ENCODE measurements at regions not wholly inside any gene's neighbourhood (a gene's known extent, or its start where the extent isn't known, plus 50 kb on each side); places are given as distances from the start of the nearest gene placed in this dataset.

DNA sequence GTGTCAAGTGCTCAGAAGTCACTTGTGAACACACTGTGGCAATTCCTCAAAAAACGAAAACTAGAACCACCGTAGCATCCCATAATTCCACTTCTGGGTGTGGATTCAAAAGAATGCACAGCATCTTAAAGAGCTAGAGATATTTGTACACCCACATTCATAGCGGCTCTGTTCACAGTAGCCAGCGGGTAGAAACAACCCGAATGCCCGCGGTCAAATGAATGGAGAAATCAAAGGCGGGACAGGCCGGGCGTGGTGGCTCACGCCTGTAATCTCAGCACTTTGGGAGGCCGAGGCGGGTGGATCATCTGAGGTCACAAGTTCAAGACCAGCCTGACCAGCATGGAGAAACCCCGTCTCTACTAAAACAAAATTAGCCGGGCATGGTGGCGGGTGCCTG lies 337.5 kb downstream of the SEC14L1 start:
- intact Hi-C loops (cut with DNase I, micrococcal nuclease): no loop called here
- DNase-seq (no peak), ATAC-seq (no peak)

DNA sequence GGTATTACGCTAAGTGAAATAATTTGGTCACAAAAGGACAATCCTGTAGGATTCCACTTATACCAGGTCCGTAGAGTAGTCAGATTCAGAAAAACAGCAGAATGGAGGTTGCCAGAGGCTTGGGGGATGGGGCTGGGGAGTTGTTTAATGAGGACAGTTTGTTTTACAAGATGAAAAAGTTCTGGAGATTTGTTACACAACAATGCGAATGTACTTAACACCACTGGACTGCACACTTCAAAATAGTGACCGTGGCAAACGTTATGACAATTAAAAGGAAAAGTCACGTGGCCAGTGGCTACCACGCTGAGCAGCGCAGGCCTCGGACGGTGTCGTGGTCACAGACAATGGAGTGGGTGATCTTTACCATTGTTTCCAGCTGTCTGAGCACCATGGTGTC lies 338.1 kb downstream of the SEC14L1 start:
- intact Hi-C loops (cut with DNase I, micrococcal nuclease): no loop called here
- ATAC-seq (no peak), DNase-seq (no peak)

DNA sequence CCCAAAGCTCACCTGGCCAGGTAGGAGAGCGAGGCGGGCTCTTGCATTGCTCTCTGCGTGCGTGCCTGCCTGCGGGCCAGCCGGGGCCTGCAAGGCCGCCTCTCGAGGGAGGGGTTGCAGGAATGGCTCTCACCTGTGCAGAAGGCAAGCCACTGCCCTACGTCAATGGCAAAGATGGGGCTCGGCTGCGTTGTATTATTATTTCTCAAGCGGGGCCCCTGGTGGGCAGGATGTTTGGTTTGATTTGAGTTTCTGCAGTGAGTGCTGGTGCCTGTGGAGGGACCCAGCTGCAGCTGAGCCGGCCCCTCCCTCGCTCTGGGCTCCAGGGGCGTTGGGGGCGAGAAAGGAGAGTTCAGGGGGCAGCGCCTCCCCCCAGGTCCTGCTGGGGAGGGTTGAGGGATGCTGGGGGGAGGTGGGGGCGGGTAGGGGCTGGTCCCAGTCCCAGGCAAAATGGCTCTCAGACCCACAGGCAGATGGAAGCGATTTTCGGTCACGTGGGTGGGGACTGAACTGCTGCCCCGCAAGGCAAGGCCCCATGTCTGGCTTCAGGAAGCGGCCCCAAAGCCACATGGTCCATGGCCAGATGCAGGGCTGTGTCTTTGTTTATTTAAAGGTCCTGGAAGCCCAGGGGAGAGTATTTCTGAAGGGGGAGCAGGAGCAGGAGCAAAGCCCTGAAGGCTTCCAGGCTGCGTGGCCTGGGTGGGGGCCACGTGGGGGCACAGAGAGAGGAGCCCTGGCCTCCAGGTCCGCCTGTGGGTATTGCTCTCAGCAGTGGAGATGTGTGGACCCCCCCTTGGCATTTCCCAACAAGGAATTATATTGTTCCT lies 338.8 kb downstream of the SEC14L1 start:
- no peak for ATAC-seq
- DNase-seq: peak in 1 of 2 donors; percentile 53
- intact Hi-C loops (cut with DNase I, micrococcal nuclease): no loop called here

GRCh38 chr17:77480199-77480508 lies 339.4 kb downstream of the SEC14L1 start:
- no peak for ATAC-seq
- no peak for DNase-seq
- intact Hi-C loops (cut with DNase I, micrococcal nuclease): no loop called here

GRCh38 chr17:77480509-77481215 lies 339.9 kb downstream of the SEC14L1 start:
- no peak for ATAC-seq
- DNase-seq: peak in 1 of 2 donors; percentile 11
- intact Hi-C loops (cut with DNase I, micrococcal nuclease): no loop called here

DNA sequence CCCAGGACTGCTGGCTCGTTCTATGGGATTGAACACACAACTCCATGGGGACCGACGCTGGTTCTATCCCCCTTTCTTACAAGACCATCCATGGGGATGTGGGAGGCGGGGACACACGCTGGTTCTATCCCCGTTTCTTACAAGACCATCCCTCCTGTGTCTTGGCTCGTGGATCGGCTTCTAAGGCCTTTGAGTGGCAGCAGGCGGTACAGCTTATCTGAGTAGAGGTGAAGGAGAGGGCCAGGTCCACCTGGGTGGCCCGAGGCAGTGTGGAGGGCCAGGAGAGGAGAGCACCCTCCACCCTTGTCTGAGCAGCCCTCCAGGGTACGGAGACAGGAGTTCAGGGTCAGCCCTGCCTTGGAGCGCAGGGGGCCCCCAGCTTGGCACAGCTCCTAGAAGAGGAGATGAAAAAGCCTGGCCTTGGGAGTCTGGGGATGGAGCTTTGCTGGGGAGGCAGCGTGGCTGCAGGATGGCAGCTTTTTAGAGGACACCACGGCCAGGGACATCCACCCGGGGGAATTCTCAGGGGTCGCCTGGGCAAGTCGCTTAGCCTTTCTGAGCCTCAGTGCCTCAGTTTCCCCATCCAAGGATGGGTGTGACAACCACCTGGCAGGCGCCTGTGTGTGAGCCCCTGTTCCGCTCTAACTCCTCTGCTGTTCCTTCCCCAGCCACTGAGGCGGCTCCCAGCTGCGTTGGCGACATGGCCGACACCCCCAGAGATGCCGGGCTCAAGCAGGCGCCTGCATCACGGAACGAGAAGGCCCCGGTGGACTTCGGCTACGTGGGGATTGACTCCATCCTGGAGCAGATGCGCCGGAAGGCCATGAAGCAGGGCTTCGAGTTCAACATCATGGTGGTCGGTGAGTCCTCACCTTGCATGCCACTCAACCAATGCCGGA lies 341.0 kb downstream of the SEC14L1 start:
- DNase-seq: no peak
- no peak for ATAC-seq
- intact Hi-C loops (cut with DNase I, micrococcal nuclease): no loop called here

DNA sequence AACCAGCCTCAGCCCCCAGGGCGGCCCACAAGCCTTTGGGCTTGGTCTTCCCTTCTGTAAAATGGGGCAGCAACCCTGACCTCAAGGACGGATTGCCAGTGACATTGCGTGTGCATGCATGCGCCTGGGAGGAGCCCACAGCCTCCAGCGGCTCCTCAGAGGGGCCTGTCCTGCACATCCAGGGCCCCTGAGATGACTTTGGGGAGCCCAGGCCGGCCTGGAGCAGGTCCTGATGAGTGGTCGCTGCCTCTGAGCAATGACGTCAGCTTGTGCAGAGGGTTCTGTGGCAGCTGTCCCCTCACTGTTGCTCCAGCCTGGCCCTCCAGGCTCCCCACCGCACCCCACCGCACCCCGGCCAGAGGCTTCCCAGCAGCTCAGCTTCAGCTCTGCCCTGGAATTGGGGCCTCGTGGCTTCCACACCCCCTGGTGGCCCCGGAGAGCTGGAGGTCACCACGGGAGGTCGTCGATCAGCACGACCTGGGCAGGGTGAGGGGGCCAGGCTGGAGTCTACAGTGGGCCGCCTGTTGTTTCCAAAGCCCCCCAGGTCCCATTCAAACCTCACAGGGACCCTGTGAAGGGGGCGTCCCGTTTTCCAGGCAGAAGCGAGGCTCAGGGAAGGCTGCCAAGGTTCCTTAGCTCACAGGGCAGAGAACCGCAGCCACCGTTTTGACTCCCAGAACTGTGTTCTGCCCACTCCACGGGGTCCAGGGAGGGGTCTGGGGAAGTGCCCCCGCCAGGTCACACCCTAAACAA lies 341.8 kb downstream of the SEC14L1 start:
- intact Hi-C loops (cut with DNase I, micrococcal nuclease): no loop called here
- DNase-seq: no peak

DNA sequence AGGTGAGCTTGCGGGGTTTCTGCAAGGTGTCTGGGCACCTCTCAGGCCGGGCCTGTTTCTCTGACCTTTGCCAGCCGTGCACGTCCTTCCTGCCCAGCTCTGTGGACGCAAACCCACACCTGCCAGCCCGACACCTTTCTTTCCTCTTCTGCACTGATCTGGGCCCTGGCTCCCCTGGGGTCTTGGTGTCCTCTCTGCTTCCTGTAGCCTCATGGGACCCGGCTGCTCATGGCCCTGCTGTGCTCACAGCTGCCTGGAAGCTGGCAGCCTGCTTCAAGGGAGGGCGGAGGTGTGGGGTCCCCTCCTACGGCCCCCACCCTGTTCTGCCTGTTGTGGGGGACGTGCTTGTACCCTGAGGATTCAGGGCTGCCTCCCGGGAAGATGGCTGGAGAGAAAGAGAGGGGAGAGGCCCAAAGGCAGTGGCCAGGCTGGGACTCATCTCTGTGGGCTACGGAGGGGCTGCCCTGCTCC lies 342.4 kb downstream of the SEC14L1 start:
- DNase-seq (no peak), ATAC-seq (no peak)
- intact Hi-C loops (cut with DNase I, micrococcal nuclease): no loop called here

More for the DNA sequence above, 341.8 kb downstream of the SEC14L1 start:
- ATAC-seq: no peak

DNA sequence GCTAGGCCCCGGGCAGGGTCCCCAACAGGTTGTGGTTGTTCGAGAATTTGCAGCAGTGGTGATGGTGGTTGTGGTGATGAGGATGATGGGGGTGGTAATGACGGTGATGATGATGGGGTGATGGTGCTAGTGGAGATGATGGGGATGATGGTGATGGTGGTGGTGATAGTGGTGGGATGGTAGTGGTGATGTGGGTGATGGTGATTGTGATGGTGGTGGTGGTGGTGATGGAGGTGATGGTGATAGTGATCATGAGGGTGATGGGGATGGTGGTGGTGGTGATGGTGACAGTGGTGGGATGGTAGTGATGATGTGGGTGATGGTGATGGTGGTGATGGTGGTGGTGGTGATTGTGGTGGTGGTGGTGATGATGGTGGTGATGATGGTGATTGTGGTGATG lies 343.3 kb downstream of the SEC14L1 start:
- DNase-seq (no peak), ATAC-seq (no peak)
- intact Hi-C loops (cut with DNase I, micrococcal nuclease): no loop called here

DNA sequence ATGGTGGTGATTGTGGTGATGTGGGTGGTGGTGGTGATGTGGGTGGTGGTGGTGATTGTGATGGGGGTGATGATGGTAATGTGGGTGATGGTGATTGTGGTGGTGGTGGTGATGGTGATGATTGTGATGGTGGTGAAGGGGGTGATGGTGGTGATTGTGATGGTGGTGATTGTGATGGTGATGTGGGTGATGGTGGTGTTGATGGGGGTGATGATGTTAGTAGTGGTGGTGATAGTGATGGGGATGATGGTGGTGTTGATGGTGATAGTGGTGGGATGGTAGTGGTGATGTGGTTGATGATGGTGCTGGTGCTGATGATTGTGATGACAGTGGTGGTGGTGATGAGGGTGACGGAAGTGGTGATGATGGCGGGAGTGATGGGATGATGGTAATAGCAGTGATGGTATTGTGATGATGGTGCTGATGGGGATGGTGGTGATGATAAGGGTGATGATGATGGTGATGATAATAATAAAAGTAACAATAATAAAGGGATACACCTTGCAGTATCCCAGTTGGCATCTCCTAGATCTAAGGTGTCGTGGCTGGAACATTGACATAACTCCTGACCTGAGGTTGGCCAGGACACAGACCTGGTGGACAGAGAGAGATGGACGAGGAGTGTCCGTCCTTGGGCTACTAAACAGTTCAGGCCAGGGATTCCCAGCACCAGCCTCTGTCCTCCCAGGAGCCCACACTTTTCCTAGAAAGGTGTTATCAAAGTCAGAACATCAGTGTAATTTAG lies 344.5 kb downstream of the SEC14L1 start:
- DNase-seq (no peak), ATAC-seq (no peak)
- intact Hi-C loops (cut with DNase I, micrococcal nuclease): no loop called here

DNA sequence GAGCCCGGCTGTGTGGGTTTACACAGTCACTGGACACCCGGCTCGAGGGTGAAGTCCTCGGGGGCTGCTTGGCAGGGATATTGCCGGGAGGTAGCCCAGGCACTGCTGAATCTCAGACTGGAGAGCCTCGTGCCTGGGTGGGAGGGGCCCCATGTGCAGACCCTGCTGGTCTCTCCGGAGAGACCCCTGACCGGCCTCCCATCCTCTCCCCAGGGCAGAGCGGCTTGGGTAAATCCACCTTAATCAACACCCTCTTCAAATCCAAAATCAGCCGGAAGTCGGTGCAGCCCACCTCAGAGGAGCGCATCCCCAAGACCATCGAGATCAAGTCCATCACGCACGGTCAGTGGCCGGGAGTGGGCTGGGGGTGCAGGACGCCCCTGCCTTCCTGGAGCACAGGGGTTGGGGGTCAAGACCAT lies 346.5 kb downstream of the SEC14L1 start:
- no peak for DNase-seq
- ATAC-seq: no peak
- intact Hi-C loops (cut with DNase I, micrococcal nuclease): no loop called here

DNA sequence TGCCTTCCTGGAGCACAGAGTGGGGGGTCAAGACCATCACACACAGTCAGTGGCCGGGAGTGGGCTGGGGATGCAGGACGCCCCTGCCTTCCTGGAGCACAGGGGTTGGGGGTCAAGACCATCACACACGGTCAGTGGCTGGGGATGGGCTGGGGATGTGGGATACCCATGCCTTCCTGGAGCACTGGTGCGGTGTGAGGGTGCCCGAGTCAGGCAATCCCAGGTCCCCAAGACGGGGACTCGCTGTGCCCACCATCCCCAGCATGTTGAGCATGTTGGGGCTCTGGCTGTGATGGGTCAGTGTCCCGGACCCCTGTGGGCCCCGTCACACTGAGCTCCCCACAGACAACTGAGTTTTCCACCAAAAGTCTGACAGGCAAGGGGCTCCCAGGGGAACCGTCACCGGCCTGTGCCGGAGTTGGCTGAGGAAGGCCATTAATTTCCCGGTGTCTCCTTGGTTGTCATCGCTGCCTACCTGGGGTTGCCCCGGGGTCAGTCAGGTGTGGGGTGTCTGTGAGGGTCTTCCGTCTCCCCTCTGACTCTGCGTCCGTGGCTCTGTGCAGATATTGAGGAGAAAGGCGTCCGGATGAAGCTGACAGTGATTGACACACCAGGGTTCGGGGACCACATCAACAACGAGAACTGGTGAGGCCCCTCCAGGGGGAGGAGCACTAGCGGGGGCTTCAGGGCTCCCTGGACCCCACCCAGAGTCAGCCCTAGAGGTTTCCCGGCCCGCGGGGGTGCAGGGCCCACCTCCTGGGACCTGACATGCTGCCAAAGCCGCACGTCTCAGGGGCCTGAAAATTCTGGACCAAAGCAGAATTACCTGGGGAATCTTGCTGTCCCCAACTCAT lies 347.1 kb downstream of the SEC14L1 start:
- no peak for DNase-seq
- intact Hi-C loops (cut with DNase I, micrococcal nuclease): no loop called here
- ATAC-seq: no peak

DNA sequence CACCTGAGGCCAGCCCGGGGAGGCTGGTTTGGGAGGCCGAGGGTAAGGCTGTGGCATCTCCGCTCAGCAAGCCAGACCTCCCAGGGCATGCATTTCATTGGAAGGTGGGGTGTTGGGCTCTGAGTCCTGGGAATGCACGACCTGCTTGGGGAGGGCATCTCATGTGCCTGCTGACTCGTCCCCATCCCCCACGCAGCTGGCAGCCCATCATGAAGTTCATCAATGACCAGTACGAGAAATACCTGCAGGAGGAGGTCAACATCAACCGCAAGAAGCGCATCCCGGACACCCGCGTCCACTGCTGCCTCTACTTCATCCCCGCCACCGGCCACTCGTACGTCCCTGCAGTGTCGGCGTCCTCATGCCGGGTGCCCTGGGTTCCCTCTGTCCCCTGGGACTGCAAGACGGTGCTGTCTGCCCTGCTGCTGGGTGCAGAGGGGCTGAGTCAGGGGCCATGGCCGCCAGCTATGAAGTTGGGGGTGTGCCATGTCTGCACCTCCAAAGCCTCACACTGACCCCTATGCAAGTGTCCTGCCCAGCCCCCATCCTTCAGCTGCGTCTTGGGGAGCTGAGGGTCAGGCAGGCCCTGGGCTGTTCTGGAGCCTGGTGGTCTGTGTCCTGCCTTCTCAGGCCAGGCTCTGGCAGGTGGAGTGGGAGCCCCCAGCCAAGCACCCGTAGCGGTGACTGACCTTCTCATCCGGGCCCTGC lies 347.9 kb downstream of the SEC14L1 start:
- intact Hi-C loops (cut with DNase I, micrococcal nuclease): no loop called here
- DNase-seq (no peak), ATAC-seq (no peak)

GRCh38 chr17:77489239-77489892 lies 348.6 kb downstream of the SEC14L1 start:
- DNase-seq: no peak
- ATAC-seq: no peak
- intact Hi-C loops (cut with DNase I, micrococcal nuclease): no loop called here

DNA sequence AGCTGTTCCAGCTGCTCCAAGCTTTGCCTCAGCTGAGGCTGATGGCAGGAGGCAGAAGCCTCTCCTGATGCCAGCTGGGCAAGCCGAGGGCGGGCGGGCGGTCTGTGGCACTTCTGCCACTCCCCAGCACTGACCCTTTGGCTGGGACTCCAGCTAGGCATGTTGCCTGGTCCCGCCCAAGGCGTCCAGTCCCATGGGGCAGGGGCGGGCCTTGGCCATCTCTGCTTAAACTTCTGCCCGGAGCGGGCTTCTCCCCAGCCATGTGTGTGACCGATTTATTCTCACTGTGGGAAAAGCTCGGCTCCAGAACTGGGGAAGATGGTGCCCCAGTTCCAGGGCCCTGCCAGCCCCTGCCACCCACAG lies 349.1 kb downstream of the SEC14L1 start:
- intact Hi-C loops (cut with DNase I, micrococcal nuclease): loop anchor here (5.0 to 10.0 kb wide), 3 partner anchors 58 to 405 kb away; no protein-coding TSS in a partner anchor
- ATAC-seq (peak; percentile 12), DNase-seq (peak in 1 of 2 donors; percentile 74)
